WTC11 (cell line): ENCODE measurements at regions not wholly inside any gene's neighbourhood (a gene's known extent, or its start where the extent isn't known, plus 50 kb on each side); places are given as distances from the start of the nearest gene placed in this dataset.

Experiments
- CREB1 ChIP-seq: sonication (generic); formaldehyde crosslinking; IDR thresholded peaks from 2 replicates; pipeline ENCODE4 v1.8.0; 2023; ENCODE audit warnings: mild to moderate bottlenecking, missing genetic modification reagents
- CREM ChIP-seq: sonication (generic); formaldehyde crosslinking; IDR thresholded peaks from 2 replicates; pipeline ENCODE4 v1.8.1; 2022; ENCODE audit warnings: mild to moderate bottlenecking, missing genetic modification reagents, moderate library complexity
- ZBTB43 ChIP-seq: sonication (generic); formaldehyde crosslinking; IDR thresholded peaks from 2 replicates; pipeline ENCODE4 v1.8.1; 2023; ENCODE audit warnings: mild to moderate bottlenecking, missing genetic modification reagents
- ZSCAN18 ChIP-seq: fragments of 250-450 bp; sonication (Bioruptor Pico); IDR thresholded peaks from 2 replicates; pipeline ENCODE4 v2.1.2; 2022; ENCODE audit warnings: mild to moderate bottlenecking, moderate library complexity

GRCh38 chr3:159894386-159894785 lies 94.2 kb upstream of the IL12A start:
- no peak for TF ChIP-seq CREM (CRISPR knock-in tag)
- TF ChIP-seq CREB1 (CRISPR knock-in tag), result no peak
- no peak for TF ChIP-seq ZBTB43 (CRISPR knock-in tag)
- no peak for TF ChIP-seq ZSCAN18
